ENCODE measurements at regions not wholly inside any gene's neighbourhood (a gene's known extent, or its start where the extent isn't known, plus 50 kb on each side); places are given as distances from the start of the nearest gene placed in this dataset.

GRCh38 chr19:31885280-31885853 is 460.0 kb upstream of the ZNF507 start:
- TF ChIP-seq ARNTL (CRISPR knock-in tag; IDR thresholded peaks at IDR 0.05; ENCODE audit: borderline replicate concordance, low read depth) (no peak), CSDC2 (CRISPR knock-in tag; IDR thresholded peaks at IDR 0.05) (no peak), TOX (CRISPR knock-in tag; IDR thresholded peaks at IDR 0.05; ENCODE audit: borderline replicate concordance) (no peak), PATZ1 (CRISPR knock-in tag; IDR thresholded peaks at IDR 0.05; ENCODE audit: borderline replicate concordance) (no peak), ZC3H10 (CRISPR knock-in tag; IDR thresholded peaks at IDR 0.05) (no peak), POU6F1 (CRISPR knock-in tag; IDR thresholded peaks at IDR 0.05; ENCODE audit: borderline replicate concordance, low read depth) (no peak)
- TF ChIP-seq, protein P1, sequence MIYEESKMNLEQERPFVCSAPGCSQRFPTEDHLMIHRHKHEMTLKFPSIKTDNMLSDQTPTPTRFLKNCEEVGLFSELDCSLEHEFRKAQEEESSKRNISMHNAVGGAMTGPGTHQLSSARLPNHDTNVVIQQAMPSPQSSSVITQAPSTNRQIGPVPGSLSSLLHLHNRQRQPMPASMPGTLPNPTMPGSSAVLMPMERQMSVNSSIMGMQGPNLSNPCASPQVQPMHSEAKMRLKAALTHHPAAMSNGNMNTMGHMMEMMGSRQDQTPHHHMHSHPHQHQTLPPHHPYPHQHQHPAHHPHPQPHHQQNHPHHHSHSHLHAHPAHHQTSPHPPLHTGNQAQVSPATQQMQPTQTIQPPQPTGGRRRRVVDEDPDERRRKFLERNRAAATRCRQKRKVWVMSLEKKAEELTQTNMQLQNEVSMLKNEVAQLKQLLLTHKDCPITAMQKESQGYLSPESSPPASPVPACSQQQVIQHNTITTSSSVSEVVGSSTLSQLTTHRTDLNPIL (CRISPR knock-in tag; IDR thresholded peaks at IDR 0.05; ENCODE audit: low read depth), result no peak
